K562 (cell line): ENCODE measurements at regions not wholly inside any gene's neighbourhood (a gene's known extent, or its start where the extent isn't known, plus 50 kb on each side); places are given as distances from the start of the nearest gene placed in this dataset.

Experiments
- ATAC-seq: fragments of 200-7000 bp; cut with Tn5 transposase; 3 replicates; pipeline ENCODE4 v1.9.1; 2020; ENCODE audit warnings: moderate library complexity
- BruUV-seq: library from RNA; stranded (reverse); fragments of 400-500 nt; replicated peaks from 2 replicates; lab custom pipeline; 2021; lab: Mats Ljungman, UMichigan
- CTCF ChIA-PET: fragments of 300-600 bp; formaldehyde crosslinking; extraction: SDS; loops from one replicate; lab custom pipeline; 2021; ENCODE audit warnings: low intra/inter-chr PET ratio; lab: Yijun Ruan, JAX
- POLR2A ChIA-PET: fragments of 300-600, 350-650 bp; sonication (Branson Sonifier 250); formaldehyde crosslinking; extraction: SDS; loops from one replicate; lab custom pipeline; 2021; ENCODE audit warnings: antibody characterized with exemption, inconsistent platforms; lab: Yijun Ruan, JAX
- DNase-seq, 4 experiments: peaks; one replicate each; pipeline versions ENCODE4 v3.0.0 to v3.0.0-alpha.2; 2011 to 2018; ENCODE audit warnings: low spot score in 3 of 4, mixed read lengths in 3 of 4; ENCODE audit errors: extremely low read depth in 1 of 4
- FAIRE-seq: peaks from 2 replicates; lab custom pipeline; 2011; peaks lifted over from hg19 to GRCh38; lab: Jason Lieb, UNC
- H2AFZ ChIP-seq: 2 replicates; pipeline ENCODE4 v1.6.0; 2011; ENCODE audit warnings: low read depth, low read length, control low read depth, inconsistent platforms
- H3K27ac ChIP-seq: fragments of 200-600 bp; 3 replicates; pipeline ENCODE4 v1.8.0; 2011; ENCODE audit warnings: low read depth, mild to moderate bottlenecking, control low read depth, inconsistent platforms, low read length, moderate library complexity, mixed read lengths; ENCODE audit errors: extremely low read depth
- H3K27me3 ChIP-seq, 2 experiments: fragments of 300-600 bp in 1 of 2; 2 replicates in 1 of 2; 3 replicates in 1 of 2; pipeline versions ENCODE4 v1.6.0 to v1.8.0; 2011; ENCODE audit warnings: inconsistent platforms in 2 of 2, low read length in 2 of 2, mild to moderate bottlenecking in 1 of 2, mixed read lengths in 1 of 2, moderate library complexity in 1 of 2; ENCODE audit not compliant: control insufficient read depth in 2 of 2, insufficient read depth in 2 of 2
- H3K36me3 ChIP-seq: fragments of 300-600 bp; 3 replicates; pipeline ENCODE4 v1.8.0; 2011; ENCODE audit warnings: mild to moderate bottlenecking, low read length, inconsistent platforms; ENCODE audit not compliant: control insufficient read depth, insufficient read depth
- H3K4me1 ChIP-seq, 2 experiments: fragments of 200-600 bp in 1 of 2; replicated peaks in 1 of 2; 2 replicates in 1 of 2; 3 replicates in 1 of 2; pipeline versions ENCODE4 v1.5.1 to v1.8.0; 2011; ENCODE audit warnings: inconsistent platforms in 2 of 2, low read length in 2 of 2, mild to moderate bottlenecking in 1 of 2, mixed read lengths in 1 of 2, moderate library complexity in 1 of 2; ENCODE audit not compliant: control insufficient read depth in 2 of 2, insufficient read depth in 2 of 2
- H3K4me2 ChIP-seq: 2 replicates; pipeline ENCODE4 v1.6.1; 2011; ENCODE audit warnings: low read length, control low read depth, inconsistent platforms, mixed read lengths; ENCODE audit not compliant: insufficient read depth
- H3K4me3 ChIP-seq: fragments of 200-600 bp; sonication (generic), shearing (Covaris generic); 2 replicates; pipeline ENCODE4 v1.5.1; 2016; ENCODE audit warnings: control low read depth, inconsistent platforms
- H3K79me2 ChIP-seq: fragments of 200-600 bp; 3 replicates; pipeline ENCODE4 v1.8.0; 2011; ENCODE audit warnings: low read length, inconsistent platforms; ENCODE audit not compliant: control insufficient read depth, insufficient read depth
- H3K9ac ChIP-seq, 2 experiments: 2 replicates each; pipeline versions ENCODE4 v1.6.0 to v1.6.1; 2011; ENCODE audit warnings: low read depth in 2 of 2, low read length in 2 of 2, control low read depth in 1 of 2, inconsistent platforms in 1 of 2, mild to moderate bottlenecking in 1 of 2, mixed read lengths in 1 of 2; ENCODE audit not compliant: insufficient read depth in 1 of 2
- H3K9me1 ChIP-seq: one replicate; pipeline ENCODE4 v1.6.0; 2011; ENCODE audit warnings: inconsistent platforms, mild to moderate bottlenecking, low read length, moderate library complexity; ENCODE audit not compliant: control insufficient read depth, insufficient read depth
- H3K9me3 ChIP-seq: replicated peaks from 2 replicates; pipeline ENCODE4 v1.5.1; 2011; ENCODE audit warnings: low read depth, low read length, inconsistent platforms; ENCODE audit not compliant: control insufficient read depth, insufficient read depth
- H4K20me1 ChIP-seq: replicated peaks from 2 replicates; pipeline ENCODE4 v1.6.1; 2011; ENCODE audit warnings: low read length, inconsistent platforms, mixed read lengths; ENCODE audit not compliant: control insufficient read depth, insufficient read depth
- ARID2 ChIP-seq: fragments of 450-650 bp; IDR thresholded peaks from 2 replicates; pipeline ENCODE4 v1.6.1; 2017; ENCODE audit warnings: antibody characterized with exemption, mild to moderate bottlenecking
- ATF3 ChIP-seq, 2 experiments: fragments of 450-650 bp in 1 of 2; sonication (generic) in 1 of 2; formaldehyde crosslinking in 1 of 2; IDR thresholded peaks in 1 of 2; conservative IDR thresholded peaks in 1 of 2; 2 replicates each; pipeline versions ENCODE4 v1.6.1 to v1.8.1; 2016 to 2023; ENCODE audit warnings: mild to moderate bottlenecking in 2 of 2, moderate library complexity in 2 of 2, inconsistent platforms in 1 of 2, missing genetic modification reagents in 1 of 2
- E4F1 ChIP-seq: fragments of 250-450 bp; sonication (Bioruptor Pico); IDR thresholded peaks from 2 replicates; pipeline ENCODE4 v1.5.0; 2021; ENCODE audit warnings: mild to moderate bottlenecking, borderline replicate concordance
- EGR1 ChIP-seq: fragments of 450-650 bp; conservative IDR thresholded peaks from 2 replicates; pipeline ENCODE4 v1.6.1; 2017; ENCODE audit warnings: mild to moderate bottlenecking
- ELF2 ChIP-seq: fragments of 250-450 bp; sonication (Bioruptor Pico); IDR thresholded peaks from 2 replicates; pipeline ENCODE4 v1.5.0; 2021; ENCODE audit warnings: mild to moderate bottlenecking
- FOXA3 ChIP-seq, 2 experiments: fragments of 450-650 bp in 1 of 2; sonication (generic) in 1 of 2; formaldehyde crosslinking; IDR thresholded peaks in 1 of 2; conservative IDR thresholded peaks in 1 of 2; 2 replicates each; pipeline versions ENCODE4 v1.4.0 to v1.8.0; 2020 to 2022; ENCODE audit warnings: mild to moderate bottlenecking in 2 of 2, missing genetic modification reagents in 1 of 2
- MIER1 ChIP-seq: fragments of 450-650 bp; IDR thresholded peaks from 2 replicates; pipeline ENCODE4 v1.6.1; 2016; ENCODE audit warnings: antibody characterized with exemption, mild to moderate bottlenecking, low read depth
- RAD51 ChIP-seq: fragments of 450-650 bp; IDR thresholded peaks from 2 replicates; pipeline ENCODE4 v1.7.1; 2016; ENCODE audit warnings: low read depth, mild to moderate bottlenecking, borderline replicate concordance
- SFPQ ChIP-seq: fragments of 200-400 bp; formaldehyde crosslinking; IDR thresholded peaks from 2 replicates; pipeline ENCODE4 v1.6.1; 2017; ENCODE audit warnings: mild to moderate bottlenecking, low read depth, low read length, moderate library complexity
- STAT5A ChIP-seq: IDR thresholded peaks from 2 replicates; pipeline ENCODE4 v1.6.1; 2012; ENCODE audit warnings: low read length, inconsistent platforms, borderline replicate concordance
- ZNF134 ChIP-seq: fragments of 250-450 bp; sonication (Bioruptor Pico); conservative IDR thresholded peaks from 2 replicates; pipeline ENCODE4 v1.4.0; 2020
- WGBS: fragments of 100-300 bp; shearing (Covaris generic); methylation state at CpG from one replicate; pipeline ENCODE4 v1.1.6; 2016; ENCODE audit warnings: low coverage, mixed read lengths; ENCODE audit not compliant: insufficient coverage; ENCODE audit errors: missing lambda C conversion rate; 5-methylcytosine and 5-hydroxymethylcytosine counted together
- in situ Hi-C: fragments of 300-500 bp; cut with MboI; formaldehyde crosslinking; loops from 4 replicates; pipeline ENCODE4 v1.15.0; 2018; ENCODE audit warnings: inconsistent platforms, mixed read lengths
- intact Hi-C: fragments of 100-400 bp; cut with micrococcal nuclease; formaldehyde crosslinking; loops from 2 replicates; pipeline ENCODE4 v1.14.2; 2022

GRCh38 chr3:190785047-190785446 lies 77.4 kb downstream of the GMNC start:
- no peaks in the 10 kb centered on the region for H3K79me2 ChIP-seq
- H3K27ac ChIP-seq = no peak overlapping the region
- H3K4me1 ChIP-seq = no peaks in the 10 kb centered on the region
- no peak overlapping the region for H2AFZ ChIP-seq
- no peaks in the 10 kb centered on the region for H3K9me3 ChIP-seq
- DNase-seq (no peak), FAIRE-seq (no peak), ATAC-seq (no peak)
- no peaks in the 10 kb centered on the region for H4K20me1 ChIP-seq
- no peak overlapping the region for H3K4me3 ChIP-seq
- TF ChIP-seq EGR1 (no peak), ZNF134 (peak; percentile 80), ATF3 (IDR thresholded peaks at IDR 0.05) (no peak), ATF3 (CRISPR knock-in tag; conservative IDR thresholded peaks at IDR 0.05) (no peak)
- intact Hi-C loops (no loop called here), in situ Hi-C loops (no loop called here)
- ChIA-PET CTCF (no interaction called here), POLR2A (no interaction called here)
- 9% methylated on average over 4 of the region's 4 CpGs for WGBS
- H3K4me2 ChIP-seq = no peak overlapping the region
- no peaks in the 10 kb centered on the region for H3K9me1 ChIP-seq
- H3K27me3 ChIP-seq = no peaks in the 10 kb centered on the region
- no TSS peak for BruUV-seq
- H3K9ac ChIP-seq = no peak overlapping the region
- no peaks in the 10 kb centered on the region for H3K36me3 ChIP-seq

- intact Hi-C loops (no loop called here), in situ Hi-C loops (no loop called here)
- ChIA-PET POLR2A (no interaction called here), CTCF (no interaction called here)
- no peaks in the 10 kb centered on the region for H3K27me3 ChIP-seq
- no peaks in the 10 kb centered on the region for H3K36me3 ChIP-seq
- no peak for FAIRE-seq
- no peak overlapping the region for H3K4me3 ChIP-seq
- H3K9me1 ChIP-seq = no peaks in the 10 kb centered on the region
- no peak for DNase-seq
- H3K27ac ChIP-seq = no peak overlapping the region
- no peak for ATAC-seq
- no TSS peak for BruUV-seq
- no peaks in the 10 kb centered on the region for H4K20me1 ChIP-seq
- H2AFZ ChIP-seq = no peak overlapping the region
- 3% methylated on average over 3 of the region's 3 CpGs for WGBS
- H3K4me1 ChIP-seq = no peaks in the 10 kb centered on the region
- H3K4me2 ChIP-seq = no peak overlapping the region
- no peaks in the 10 kb centered on the region for H3K79me2 ChIP-seq
- H3K9ac ChIP-seq = no peak overlapping the region
- H3K9me3 ChIP-seq = no peaks in the 10 kb centered on the region
- TF ChIP-seq ARID2 (no peak), ELF2 (CRISPR knock-in tag) (no peak), E4F1 (CRISPR knock-in tag) (no peak), SFPQ (no peak), RAD51 (no peak), FOXA3 (CRISPR knock-in tag; conservative IDR thresholded peaks at IDR 0.05 in 1 of 2, IDR thresholded peaks at IDR 0.05 in 1 of 2) (no peak), STAT5A (no peak), MIER1 (no peak)
These were observed 82.0 kb downstream of the GMNC start for GRCh38 chr3:190780524-190780923.
